Skeletal muscle cell (primary cell): ENCODE measurements at regions not wholly inside any gene's neighbourhood (a gene's known extent, or its start where the extent isn't known, plus 50 kb on each side); places are given as distances from the start of the nearest gene placed in this dataset.
"Not testable (repeated sequence)": the region's sequence is repeated elsewhere in the genome, so short reads cannot be mapped to it uniquely, and the experiment has no call there.

Experiments
- DNase-seq: peaks from one replicate; pipeline ENCODE4 v3.0.0-alpha.2; 2010; ENCODE audit warnings: low read depth
- H3K4me3 ChIP-seq: 2 replicates; pipeline ENCODE4 v1.5.1; 2011; ENCODE audit warnings: low read depth, mild to moderate bottlenecking, control low read depth, low read length, moderate library complexity

DNA sequence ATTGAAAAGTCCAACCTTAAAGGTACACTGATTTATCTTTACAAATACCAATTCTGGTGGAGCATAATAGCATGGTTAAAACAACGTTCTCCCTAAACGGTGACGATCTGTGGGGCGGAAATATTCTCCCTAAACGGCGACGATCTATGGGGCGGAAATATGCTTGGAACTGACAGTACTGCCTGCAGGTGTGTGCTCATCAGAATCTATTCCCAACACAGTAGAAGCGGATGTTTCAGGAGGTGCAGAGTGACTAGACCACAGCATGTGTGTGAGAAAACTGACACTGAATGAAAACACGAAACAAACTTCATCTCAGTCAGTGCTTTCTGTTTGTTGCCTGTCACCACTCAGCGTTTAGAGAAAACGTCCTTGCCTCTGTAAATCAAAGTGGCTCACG lies 210.0 kb downstream of the BANP start:
- DNase-seq, H3K4me3 ChIP-seq: not testable (repeated sequence)

DNA sequence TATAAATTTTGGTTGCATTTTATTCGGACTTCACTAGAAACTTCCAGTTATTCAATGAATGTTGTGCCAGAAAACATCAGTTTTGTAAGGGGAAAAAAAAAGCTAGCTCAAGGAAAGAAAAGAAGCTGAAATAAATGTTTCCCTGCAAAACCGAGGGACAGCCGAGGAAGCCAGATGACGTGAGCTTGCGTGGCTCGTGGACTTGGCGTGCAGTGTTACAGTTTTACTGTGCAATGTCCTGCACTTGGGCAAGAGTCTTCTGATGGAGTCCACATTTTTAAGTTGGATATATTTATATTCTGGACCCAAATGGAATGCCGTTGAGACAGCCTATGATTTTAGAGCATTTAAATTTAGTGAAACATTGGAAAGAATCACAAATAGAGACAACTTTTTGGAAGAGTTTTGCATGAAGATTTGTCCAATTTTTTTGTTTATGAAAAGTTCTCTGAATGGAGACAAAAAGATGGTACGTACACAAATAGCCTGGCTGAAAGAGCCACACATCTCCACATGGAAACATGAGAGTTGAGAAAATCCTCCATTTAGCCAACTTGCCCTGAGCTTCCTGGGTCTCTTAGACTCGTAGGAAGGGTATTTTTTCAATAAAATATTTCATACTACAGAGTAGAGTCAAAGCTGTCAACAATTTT lies 210.5 kb downstream of the BANP start:
- H3K4me3 ChIP-seq, DNase-seq: not testable (repeated sequence)

DNA sequence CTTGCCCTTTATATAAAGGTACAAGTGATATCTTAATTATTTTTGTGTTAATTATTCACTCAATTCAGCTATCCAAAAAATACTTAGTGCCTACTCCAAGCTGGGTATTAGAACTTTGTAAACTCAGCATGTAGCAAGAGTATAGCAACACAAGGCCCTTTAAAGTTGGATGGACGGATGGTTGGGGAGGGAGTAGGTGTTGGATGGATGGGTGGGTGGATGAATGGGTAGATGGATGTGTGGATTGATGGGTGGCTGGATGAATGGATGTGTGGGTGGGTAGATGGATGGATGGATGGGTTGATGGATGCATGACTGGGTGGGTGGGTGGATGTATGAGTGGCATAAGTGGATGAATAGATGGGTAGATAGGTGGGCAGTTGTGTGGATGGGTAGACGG lies 211.5 kb downstream of the BANP start:
- DNase-seq, H3K4me3 ChIP-seq: not testable (repeated sequence)

DNA sequence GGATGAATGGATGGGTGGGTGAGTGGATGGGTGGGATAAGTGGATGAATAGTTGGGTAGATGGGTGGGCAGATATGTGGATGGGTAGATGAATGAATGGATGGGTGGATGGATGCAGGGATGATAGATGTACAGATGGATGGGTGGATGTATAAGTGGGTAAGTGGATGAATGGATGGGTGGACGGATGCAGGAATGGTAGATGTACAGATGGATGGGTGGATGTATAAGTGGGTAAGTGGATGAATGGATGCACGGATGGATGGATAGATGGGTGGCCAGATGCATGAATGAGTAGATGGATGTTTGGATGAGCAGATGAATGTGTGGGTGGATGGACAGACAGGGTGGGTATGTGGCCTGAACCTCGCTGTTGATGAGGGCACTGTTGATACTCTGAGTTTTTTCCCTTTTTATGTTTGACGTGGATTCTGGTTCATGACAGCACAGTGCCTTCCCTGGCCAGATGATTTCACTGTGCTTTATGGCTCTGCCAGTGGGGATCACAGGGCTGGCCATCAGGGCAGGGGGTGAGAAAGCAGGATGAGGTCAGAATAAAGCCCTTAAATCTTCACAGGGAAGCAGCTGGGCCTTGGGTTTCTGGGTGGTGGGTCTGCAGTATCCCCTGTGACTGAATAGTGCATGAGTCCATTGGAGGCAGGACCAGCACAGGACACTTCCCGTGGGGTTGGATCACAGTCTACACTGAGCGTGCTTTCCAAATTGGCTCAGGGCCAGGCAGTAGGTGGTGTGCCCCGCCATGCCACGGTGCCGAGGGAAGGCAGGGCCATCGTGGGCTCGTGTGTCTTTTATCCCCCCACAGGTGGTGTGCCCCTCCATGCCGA lies 213.2 kb downstream of the BANP start:
- DNase-seq, H3K4me3 ChIP-seq: not testable (repeated sequence)

- not testable (repeated sequence) for DNase-seq, H3K4me3 ChIP-seq
Measured at GRCh38 chr16:88165040-88165544, 213.9 kb downstream of the BANP start.

DNA sequence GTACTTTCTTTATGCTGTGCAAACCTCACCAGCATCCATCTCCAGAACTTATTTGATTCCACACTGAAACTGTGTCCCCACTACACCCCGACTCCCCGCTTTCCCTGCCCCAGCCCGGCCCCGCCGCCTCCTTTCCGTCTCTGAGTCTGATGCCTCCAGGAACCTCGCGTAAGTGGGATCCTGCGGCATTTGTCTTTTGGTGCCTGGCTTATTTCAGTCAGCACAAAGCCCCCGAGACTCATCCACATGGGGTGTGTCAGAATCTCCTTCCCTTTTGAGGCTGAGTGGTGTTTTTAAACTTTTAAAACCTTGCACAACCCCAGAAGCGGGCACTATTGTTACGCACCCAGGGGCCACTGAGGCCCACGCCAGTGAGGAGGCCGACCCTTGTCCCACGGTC lies 214.4 kb downstream of the BANP start:
- DNase-seq, H3K4me3 ChIP-seq: not testable (repeated sequence)

GRCh38 chr16:88166209-88166773 lies 215.1 kb downstream of the BANP start:
- not testable (repeated sequence) for DNase-seq, H3K4me3 ChIP-seq

- not testable (repeated sequence) for DNase-seq
Measured at GRCh38 chr16:88167798-88168556, 214.8 kb upstream of the ZNF469 start.

GRCh38 chr16:88168557-88168949 lies 214.2 kb upstream of the ZNF469 start:
- not testable (repeated sequence) for H3K4me3 ChIP-seq, DNase-seq

More at GRCh38 chr16:88167798-88168556, 214.8 kb upstream of the ZNF469 start:
- not testable (repeated sequence) for H3K4me3 ChIP-seq

GRCh38 chr16:88169136-88169830 lies 213.5 kb upstream of the ZNF469 start:
- DNase-seq: not testable (repeated sequence)

DNA sequence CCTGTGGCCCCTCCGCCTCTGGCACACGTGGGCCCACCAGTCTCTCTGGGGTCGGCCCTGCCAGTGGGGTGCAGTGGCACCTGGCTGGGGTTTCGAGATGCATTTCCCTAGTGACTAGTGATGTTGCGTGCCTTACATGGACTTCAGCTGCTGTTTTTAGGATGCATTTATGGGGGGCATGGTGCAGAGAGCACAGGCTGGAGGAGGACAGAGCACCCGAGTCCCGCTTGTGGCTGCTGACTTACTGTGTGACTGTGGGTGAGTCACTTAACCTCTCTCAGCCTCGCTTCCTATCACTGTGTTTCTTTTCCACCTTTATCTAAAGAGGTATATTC lies 213.0 kb upstream of the ZNF469 start:
- DNase-seq, H3K4me3 ChIP-seq: not testable (repeated sequence)

More at GRCh38 chr16:88169136-88169830, 213.5 kb upstream of the ZNF469 start:
- not testable (repeated sequence) for H3K4me3 ChIP-seq

- no peak overlapping the region for H3K4me3 ChIP-seq
- DNase-seq: no peak
Measured at GRCh38 chr16:88170528-88170991, 212.2 kb upstream of the ZNF469 start.

- not testable (repeated sequence) for H3K4me3 ChIP-seq, DNase-seq
Measured at GRCh38 chr16:88171126-88171525, 211.6 kb upstream of the ZNF469 start.

DNA sequence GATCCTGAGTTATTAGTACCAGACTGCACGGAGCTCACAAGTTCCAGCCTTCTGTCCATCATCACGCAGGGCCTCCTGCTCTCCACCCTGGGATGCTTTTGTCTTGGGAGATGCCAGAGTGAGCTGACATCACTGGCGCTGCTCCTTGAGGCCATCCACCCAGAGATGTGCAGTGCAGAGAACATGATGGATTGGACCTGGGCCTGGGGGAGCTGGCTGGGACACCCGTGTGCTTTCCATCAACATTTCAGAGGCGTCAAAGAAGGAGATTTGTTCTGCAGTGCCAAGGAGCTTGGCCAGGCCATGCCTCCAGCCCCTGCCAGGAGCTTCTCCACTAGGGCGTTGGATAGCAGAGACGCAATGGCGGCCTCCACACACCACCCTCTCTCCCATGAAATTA lies 206.6 kb upstream of the ZNF469 start:
- not testable (repeated sequence) for H3K4me3 ChIP-seq, DNase-seq

GRCh38 chr16:88176591-88177180 lies 206.1 kb upstream of the ZNF469 start:
- DNase-seq, H3K4me3 ChIP-seq: not testable (repeated sequence)

DNA sequence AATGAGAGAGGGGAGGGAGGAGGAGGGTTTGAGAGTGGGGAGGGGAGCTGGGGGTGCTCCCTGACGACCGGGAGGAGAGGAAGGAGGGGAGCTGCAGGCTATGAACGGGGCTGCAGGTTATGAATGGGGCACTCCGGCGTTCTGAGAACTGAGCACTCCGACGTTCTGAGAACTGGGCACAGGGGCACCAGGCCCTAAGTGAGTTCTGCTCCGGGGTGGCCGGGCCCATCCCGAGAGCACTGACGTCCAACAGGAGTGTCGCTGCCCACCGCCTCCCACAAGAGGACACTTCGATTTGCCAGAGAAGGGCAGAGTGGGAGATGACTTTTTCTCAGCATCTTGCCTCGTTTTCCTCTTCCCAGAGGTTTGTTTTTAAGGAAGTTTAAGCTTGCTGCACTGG lies 204.5 kb upstream of the ZNF469 start:
- H3K4me3 ChIP-seq: not testable (repeated sequence)

GRCh38 chr16:88178896-88179295 lies 203.9 kb upstream of the ZNF469 start:
- not testable (repeated sequence) for DNase-seq

More for the DNA sequence above, 204.5 kb upstream of the ZNF469 start:
- DNase-seq: not testable (repeated sequence)

More at GRCh38 chr16:88178896-88179295, 203.9 kb upstream of the ZNF469 start:
- not testable (repeated sequence) for H3K4me3 ChIP-seq
